CD4-positive, alpha-beta T cell treated with Interleukin-15 for 4 hours (primary cell): ENCODE measurements at regions not wholly inside any gene's neighbourhood (a gene's known extent, or its start where the extent isn't known, plus 50 kb on each side); places are given as distances from the start of the nearest gene placed in this dataset.
"Not testable (repeated sequence)": the region's sequence is repeated elsewhere in the genome, so short reads cannot be mapped to it uniquely, and the experiment has no call there.

ENCODE experiments used
- DNase-seq: peaks from one replicate; pipeline ENCODE4 v3.0.0-alpha.2; 2020; ENCODE audit warnings: low spot score

- not testable (repeated sequence) for DNase-seq
Observed at GRCh38 chr11:112714340-112714739, 246.9 kb upstream of the NCAM1 start.

- DNase-seq = no peak
Observed at GRCh38 chr11:112715056-112715455, 246.2 kb upstream of the NCAM1 start.

GRCh38 chr11:112718483-112718882, 242.7 kb upstream of the NCAM1 start:
- no peak for DNase-seq

- DNase-seq = no peak
Observed at GRCh38 chr11:112719736-112720525, 241.3 kb upstream of the NCAM1 start.

- DNase-seq = no peak
Observed at GRCh38 chr11:112722148-112722547, 239.1 kb upstream of the NCAM1 start.

- DNase-seq = no peak
Observed at GRCh38 chr11:112722876-112723275, 238.3 kb upstream of the NCAM1 start.

- DNase-seq = no peak
Observed at GRCh38 chr11:112723676-112724495, 237.3 kb upstream of the NCAM1 start.

GRCh38 chr11:112724496-112724790, 236.8 kb upstream of the NCAM1 start:
- no peak for DNase-seq

- DNase-seq = no peak
Observed at GRCh38 chr11:112725636-112726035, 235.6 kb upstream of the NCAM1 start.

- DNase-seq = no peak
Observed at GRCh38 chr11:112727341-112727841, 233.8 kb upstream of the NCAM1 start.

- no peak for DNase-seq
Observed at GRCh38 chr11:112728288-112728687, 232.9 kb upstream of the NCAM1 start.

GRCh38 chr11:112728716-112729115, 232.5 kb upstream of the NCAM1 start:
- no peak for DNase-seq

- DNase-seq = no peak
Observed at GRCh38 chr11:112730591-112730990, 230.6 kb upstream of the NCAM1 start.

GRCh38 chr11:112731538-112731937, 229.7 kb upstream of the NCAM1 start:
- DNase-seq = no peak

GRCh38 chr11:112732031-112732430, 229.2 kb upstream of the NCAM1 start:
- no peak for DNase-seq

GRCh38 chr11:112734207-112734606, 227.0 kb upstream of the NCAM1 start:
- DNase-seq = no peak

GRCh38 chr11:112735470-112735869, 225.8 kb upstream of the NCAM1 start:
- DNase-seq = no peak

GRCh38 chr11:112744041-112744440, 217.2 kb upstream of the NCAM1 start:
- DNase-seq = no peak

- DNase-seq = no peak
Observed at GRCh38 chr11:112745973-112746372, 215.2 kb upstream of the NCAM1 start.

GRCh38 chr11:112748252-112748651, 213.0 kb upstream of the NCAM1 start:
- DNase-seq = no peak

GRCh38 chr11:112748713-112749543, 212.3 kb upstream of the NCAM1 start:
- DNase-seq = no peak

- DNase-seq = no peak
Observed at GRCh38 chr11:112751329-112751728, 209.9 kb upstream of the NCAM1 start.
